GM19463 (cell line): ENCODE measurements at regions not wholly inside any gene's neighbourhood (a gene's known extent, or its start where the extent isn't known, plus 50 kb on each side); places are given as distances from the start of the nearest gene placed in this dataset.
A peak's percentile ranks its signal among the peaks of the same experiment; 100 is the strongest.
"Not testable (repeated sequence)": the region's sequence is repeated elsewhere in the genome, so short reads cannot be mapped to it uniquely, and the experiment has no call there.

ENCODE experiments used
- ATAC-seq: cut with Tn5 transposase; IDR thresholded peaks from one replicate; pipeline ENCODE4 v1.9.1; 2021; ENCODE audit warnings: mild to moderate bottlenecking, moderate library complexity; ENCODE audit not compliant: unreplicated experiment

- ATAC-seq: no peak
These were observed 154.6 kb upstream of the POT1 start for GRCh38 chr7:125084196-125084595.

GRCh38 chr7:125074141-125074540 is 144.5 kb upstream of the POT1 start:
- ATAC-seq: no peak

- ATAC-seq: no peak
These were observed 135.9 kb upstream of the POT1 start for GRCh38 chr7:125065546-125065945.

GRCh38 chr7:125065001-125065400 is 135.4 kb upstream of the POT1 start:
- no peak for ATAC-seq

- ATAC-seq: peak; percentile 81
These were observed 132.3 kb upstream of the POT1 start for GRCh38 chr7:125061776-125062397.

GRCh38 chr7:125061083-125061745 is 131.6 kb upstream of the POT1 start:
- not testable (repeated sequence) for ATAC-seq

- no peak for ATAC-seq
These were observed 130.3 kb upstream of the POT1 start for GRCh38 chr7:125059861-125060456.

- no peak for ATAC-seq
These were observed 128.3 kb upstream of the POT1 start for GRCh38 chr7:125057963-125058362.

GRCh38 chr7:125055376-125055775 is 125.8 kb upstream of the POT1 start:
- ATAC-seq: no peak

GRCh38 chr7:125046767-125047166 is 117.1 kb upstream of the POT1 start:
- no peak for ATAC-seq

- ATAC-seq: no peak
These were observed 103.9 kb upstream of the POT1 start for GRCh38 chr7:125033506-125033905.

GRCh38 chr7:125032943-125033342 is 103.3 kb upstream of the POT1 start:
- ATAC-seq: no peak

- ATAC-seq: no peak
These were observed 101.2 kb upstream of the POT1 start for GRCh38 chr7:125030756-125031387.

GRCh38 chr7:125025620-125026019 is 96.0 kb upstream of the POT1 start:
- ATAC-seq: no peak

- no peak for ATAC-seq
These were observed 91.2 kb upstream of the POT1 start for GRCh38 chr7:125020801-125021200.

- no peak for ATAC-seq
These were observed 80.9 kb upstream of the POT1 start for GRCh38 chr7:125010540-125010939.

GRCh38 chr7:124996778-124997177 is 67.2 kb upstream of the POT1 start:
- ATAC-seq: no peak

GRCh38 chr7:124992851-124993562 is 63.4 kb upstream of the POT1 start:
- no peak for ATAC-seq

- no peak for ATAC-seq
These were observed 60.3 kb upstream of the POT1 start for GRCh38 chr7:124989911-124990310.
